Lower leg skin (tissue), 4 donors: ENCODE measurements at regions not wholly inside any gene's neighbourhood (a gene's known extent, or its start where the extent isn't known, plus 50 kb on each side); places are given as distances from the start of the nearest gene placed in this dataset.
"Not testable (repeated sequence)": the region's sequence is repeated elsewhere in the genome, so short reads cannot be mapped to it uniquely, and the experiment has no call there.

Source experiments
- DNase-seq, 2 donors: peaks; one replicate each; pipeline ENCODE4 v3.0.0-alpha.2; 2019; ENCODE audit warnings: low spot score in 2 of 2
- H3K4me3 ChIP-seq: fragments of 200-600 bp; sonication (generic); 2 replicates; pipeline ENCODE4 v1.5.1; 2017; ENCODE audit warnings: mild to moderate bottlenecking, low read depth; ENCODE audit not compliant: poor library complexity, severe bottlenecking
- POLR2A ChIP-seq, 2 donors: fragments of 450-650 bp; IDR thresholded peaks; one replicate each; pipeline ENCODE4 v1.6.1; 2016 to 2017; ENCODE audit warnings: antibody characterized with exemption in 2 of 2, mild to moderate bottlenecking in 1 of 2, moderate library complexity in 1 of 2
- whole genome bisulfite sequencing, 2 donors: methylation state at CpG; one replicate each; pipeline ENCODE4 v1.1.5; 2018; 5-methylcytosine and 5-hydroxymethylcytosine counted together
- intact Hi-C: fragments of 100-400 bp; cut with DNase I; formaldehyde crosslinking; loops from one replicate; pipeline ENCODE4 v1.15.0; 2023; ENCODE audit warnings: low total_unique reads
- TF ChIP-seq, protein P1 (sequence below), 3 donors: fragments of 450-650 bp; IDR thresholded peaks; one replicate each; pipeline ENCODE4 v1.5.1; 2016; ENCODE audit warnings: antibody characterized with exemption in 3 of 3, mild to moderate bottlenecking in 3 of 3, moderate library complexity in 2 of 3

DNA sequence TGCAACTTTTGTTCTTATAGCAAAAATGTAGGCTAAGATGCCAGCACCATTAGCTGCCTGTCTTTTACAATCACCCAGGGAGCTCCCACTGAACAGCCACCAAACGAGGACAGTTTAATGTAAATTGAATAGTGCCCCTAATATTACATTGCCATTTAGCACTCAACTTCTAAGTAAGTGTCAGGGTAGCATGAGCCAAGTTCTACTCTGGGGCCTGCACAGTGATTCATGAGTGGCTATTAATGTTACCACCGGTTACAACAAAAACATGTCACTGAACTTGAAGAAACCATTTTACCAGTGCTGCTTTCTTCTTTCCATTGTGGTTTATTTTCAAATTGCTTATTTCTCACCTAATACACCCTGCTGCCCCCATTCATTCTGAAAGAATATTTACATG is 295.6 kb upstream of the RRP15 start:
- 65 to 86% methylated on average over 2 of the region's 2 CpGs for WGBS, 2 donors
- DNase-seq, result no peak
- no peak overlapping the region for H3K4me3 ChIP-seq
- no peak for TF ChIP-seq POLR2A (IDR thresholded peaks at IDR 0.05)
- TF ChIP-seq, protein P1, sequence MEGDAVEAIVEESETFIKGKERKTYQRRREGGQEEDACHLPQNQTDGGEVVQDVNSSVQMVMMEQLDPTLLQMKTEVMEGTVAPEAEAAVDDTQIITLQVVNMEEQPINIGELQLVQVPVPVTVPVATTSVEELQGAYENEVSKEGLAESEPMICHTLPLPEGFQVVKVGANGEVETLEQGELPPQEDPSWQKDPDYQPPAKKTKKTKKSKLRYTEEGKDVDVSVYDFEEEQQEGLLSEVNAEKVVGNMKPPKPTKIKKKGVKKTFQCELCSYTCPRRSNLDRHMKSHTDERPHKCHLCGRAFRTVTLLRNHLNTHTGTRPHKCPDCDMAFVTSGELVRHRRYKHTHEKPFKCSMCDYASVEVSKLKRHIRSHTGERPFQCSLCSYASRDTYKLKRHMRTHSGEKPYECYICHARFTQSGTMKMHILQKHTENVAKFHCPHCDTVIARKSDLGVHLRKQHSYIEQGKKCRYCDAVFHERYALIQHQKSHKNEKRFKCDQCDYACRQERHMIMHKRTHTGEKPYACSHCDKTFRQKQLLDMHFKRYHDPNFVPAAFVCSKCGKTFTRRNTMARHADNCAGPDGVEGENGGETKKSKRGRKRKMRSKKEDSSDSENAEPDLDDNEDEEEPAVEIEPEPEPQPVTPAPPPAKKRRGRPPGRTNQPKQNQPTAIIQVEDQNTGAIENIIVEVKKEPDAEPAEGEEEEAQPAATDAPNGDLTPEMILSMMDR (IDR thresholded peaks at IDR 0.05), result no peak
- intact Hi-C loops, result no loop called here

GRCh38 chr1:217993439-217993838 is 291.7 kb upstream of the RRP15 start:
- 35 to 43% methylated on average over 4 of the region's 4 CpGs for WGBS, 2 donors
- intact Hi-C loops, result no loop called here
- no peak for TF ChIP-seq POLR2A (IDR thresholded peaks at IDR 0.05)
- TF ChIP-seq, protein P1 (IDR thresholded peaks at IDR 0.05), result no peak

DNA sequence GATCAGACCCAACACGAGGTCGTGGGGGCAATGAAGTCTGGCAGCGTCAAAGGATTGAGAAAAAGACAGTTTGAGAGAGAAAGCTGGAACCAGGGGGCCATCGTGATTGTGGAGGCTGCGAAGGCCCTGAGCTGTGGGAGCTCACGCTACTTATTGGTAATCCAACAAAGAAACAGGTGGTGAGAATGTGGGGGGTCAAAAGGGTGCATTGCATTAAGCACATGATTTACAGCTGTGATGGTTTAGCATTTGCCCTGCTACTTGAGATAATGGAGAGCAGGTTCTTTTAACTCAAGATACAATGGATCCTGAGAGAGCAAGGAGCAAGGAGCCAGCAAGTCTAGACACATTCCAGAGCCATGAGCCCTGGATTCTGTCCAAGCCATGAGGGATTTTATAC is 276.8 kb upstream of the RRP15 start:
- intact Hi-C loops, DNase-seq, H3K4me3 ChIP-seq: not testable (repeated sequence)
- 70 to 74% methylated on average over 6 of the region's 6 CpGs for WGBS, 2 donors

More at GRCh38 chr1:217993439-217993838, 291.7 kb upstream of the RRP15 start:
- no peak overlapping the region for H3K4me3 ChIP-seq
- no peak for DNase-seq

DNA sequence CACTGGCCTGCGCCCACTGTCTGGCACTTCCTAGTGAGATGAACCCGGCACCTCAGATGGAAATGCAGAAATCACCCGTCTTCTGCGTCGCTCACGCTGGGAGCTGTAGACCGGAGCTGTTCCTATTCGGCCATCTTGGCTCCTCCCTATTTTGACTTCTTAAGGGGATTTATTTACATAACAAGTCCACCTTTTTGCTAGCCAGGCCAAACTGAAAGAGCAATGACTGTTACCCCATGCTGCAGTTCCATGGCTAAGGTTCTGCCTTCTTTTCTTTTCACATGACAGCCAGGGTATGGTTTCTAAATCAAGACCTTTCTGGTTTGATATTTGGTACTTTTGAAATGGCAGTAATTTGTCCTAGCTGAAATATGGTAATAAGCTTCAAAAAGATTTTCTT is 270.0 kb upstream of the RRP15 start:
- DNase-seq, intact Hi-C loops, H3K4me3 ChIP-seq: not testable (repeated sequence)
- WGBS, 2 donors, result no CpG with 5 or more reads among the region's 8 CpGs

DNA sequence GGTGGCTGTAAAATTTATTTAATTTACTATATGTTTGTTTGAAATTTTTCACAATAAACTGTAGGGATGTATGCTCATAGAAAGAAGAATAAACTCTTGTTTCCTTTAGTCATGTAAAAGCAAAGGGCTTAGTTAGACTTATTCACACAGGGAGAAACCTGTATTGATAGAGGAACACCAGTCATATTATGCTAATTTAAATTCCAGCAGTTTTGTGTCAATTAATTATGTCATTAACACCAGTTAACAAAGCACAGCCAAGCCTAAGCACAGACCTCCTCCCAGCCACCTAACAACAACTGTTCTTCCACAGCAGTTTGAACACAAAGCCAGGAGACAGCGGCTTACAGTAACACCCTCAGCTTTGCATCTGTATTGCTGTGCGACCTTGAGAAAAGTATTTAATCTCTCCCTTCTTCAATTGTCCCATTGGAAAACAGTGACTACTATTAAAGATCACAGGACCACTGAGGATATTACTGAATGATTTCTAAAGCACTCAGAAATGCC is 260.8 kb upstream of the RRP15 start:
- intact Hi-C loops, result no loop called here
- H3K4me3 ChIP-seq, result no peak overlapping the region
- DNase-seq, result no peak
- 68 to 72% methylated on average over 2 of the region's 2 CpGs for WGBS, 2 donors
- TF ChIP-seq, protein P1 (IDR thresholded peaks at IDR 0.05), result no peak
- no peak for TF ChIP-seq POLR2A (IDR thresholded peaks at IDR 0.05)

DNA sequence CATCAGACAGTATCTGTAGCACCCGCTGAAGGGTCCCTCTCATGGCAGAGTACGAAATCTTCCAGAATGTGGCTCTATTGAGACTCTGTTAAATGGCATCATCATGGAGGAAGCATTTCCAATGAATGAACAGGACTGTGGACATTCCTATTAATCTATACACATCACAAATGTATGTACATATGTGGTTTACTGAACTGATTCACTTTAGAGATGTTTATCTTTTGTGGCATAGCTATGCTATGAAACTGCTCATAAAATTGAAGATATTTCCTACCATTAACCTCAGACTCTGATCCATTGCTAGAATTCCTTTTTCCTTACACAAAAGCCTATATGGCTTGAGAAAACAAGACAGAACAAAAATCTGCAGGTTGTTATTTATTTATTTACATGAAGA is 259.6 kb upstream of the RRP15 start:
- no peak overlapping the region for H3K4me3 ChIP-seq
- no peak for DNase-seq
- intact Hi-C loops, result no loop called here
- no peak for TF ChIP-seq POLR2A (IDR thresholded peaks at IDR 0.05)
- TF ChIP-seq, protein P1 (IDR thresholded peaks at IDR 0.05), result no peak
- WGBS, 2 donors, result 84 to 95% methylated on average over 2 of the region's 2 CpGs

DNA sequence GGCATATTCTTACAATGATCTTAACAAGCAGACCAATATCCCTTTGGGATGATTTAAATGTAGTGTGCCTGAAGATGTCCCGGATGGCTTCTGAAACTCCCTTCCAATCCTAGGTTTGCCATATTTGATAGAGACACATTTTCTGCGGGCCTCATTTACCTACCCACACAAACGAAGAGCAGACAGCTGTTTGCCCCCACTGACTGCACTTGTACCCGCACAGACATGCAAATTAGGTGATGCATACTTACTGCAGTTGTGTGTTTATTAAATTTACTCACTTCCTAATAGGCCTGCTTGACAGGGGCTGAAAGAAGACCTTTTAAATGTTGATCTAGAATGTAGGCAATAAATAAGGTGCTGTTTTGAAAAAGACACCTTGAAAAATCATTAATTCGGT is 257.9 kb upstream of the RRP15 start:
- 86 to 91% methylated on average over 5 of the region's 5 CpGs for WGBS, 2 donors
- intact Hi-C loops, result no loop called here
- TF ChIP-seq, protein P1 (IDR thresholded peaks at IDR 0.05), result no peak
- no peak for TF ChIP-seq POLR2A (IDR thresholded peaks at IDR 0.05)
- no peak overlapping the region for H3K4me3 ChIP-seq
- DNase-seq, result no peak
